Left lung (tissue), 4 donors: ENCODE measurements at regions not wholly inside any gene's neighbourhood (a gene's known extent, or its start where the extent isn't known, plus 50 kb on each side); places are given as distances from the start of the nearest gene placed in this dataset.
A peak's percentile ranks its signal among the peaks of the same experiment; 100 is the strongest.

Source experiments
- ATAC-seq: fragments of 200-7000 bp; cut with Tn5 transposase; one replicate; pipeline ENCODE4 v1.9.1; 2020; ENCODE audit warnings: moderate library complexity
- DNase-seq, 4 donors: peaks; one replicate each; pipeline ENCODE4 v3.0.0-alpha.2; 2013 to 2020
- H3K27ac ChIP-seq, 2 donors: fragments of 200-600 bp; sonication (generic) in 1 of 2; one replicate each; pipeline versions ENCODE4 v1.5.0 to v1.8.0; 2020 to 2021
- H3K27me3 ChIP-seq, 2 donors: fragments of 200-600 bp; sonication (generic) in 1 of 2; one replicate each; pipeline versions ENCODE4 v1.5.0 to v1.8.0; 2020 to 2021
- H3K36me3 ChIP-seq, 2 donors: fragments of 200-600 bp; sonication (generic) in 1 of 2; one replicate each; pipeline versions ENCODE4 v1.5.0 to v1.8.0; 2020 to 2021
- H3K4me1 ChIP-seq, 2 donors: fragments of 200-600 bp; one replicate each; pipeline ENCODE4 v1.8.0; 2021
- H3K4me3 ChIP-seq, 2 donors: fragments of 200-600 bp; sonication (generic) in 1 of 2; one replicate each; pipeline versions ENCODE4 v1.5.0 to v1.8.0; 2020 to 2021; ENCODE audit warnings: mild to moderate bottlenecking in 1 of 2
- H3K9me3 ChIP-seq, 2 donors: fragments of 200-600 bp; sonication (generic) in 1 of 2; one replicate each; pipeline versions ENCODE4 v1.5.0 to v1.8.0; 2020 to 2021
- intact Hi-C, 2 donors: fragments of 100-400 bp; cut with DNase I; formaldehyde crosslinking; loops; one replicate each; pipeline versions ENCODE4 v1.11.2 to v1.14.2; 2022
- TF ChIP-seq, protein P1 (sequence below), 2 donors: fragments of 200-600 bp; sonication (generic) in 1 of 2; IDR thresholded peaks; one replicate each; pipeline versions ENCODE4 v1.5.0 to v1.8.0; 2021; ENCODE audit warnings: antibody characterized with exemption in 2 of 2
- donor health status: DM: no; HTN: yes; CAD: no.
- donor health status: DM: no; HTN: no; CAD: no.

DNA sequence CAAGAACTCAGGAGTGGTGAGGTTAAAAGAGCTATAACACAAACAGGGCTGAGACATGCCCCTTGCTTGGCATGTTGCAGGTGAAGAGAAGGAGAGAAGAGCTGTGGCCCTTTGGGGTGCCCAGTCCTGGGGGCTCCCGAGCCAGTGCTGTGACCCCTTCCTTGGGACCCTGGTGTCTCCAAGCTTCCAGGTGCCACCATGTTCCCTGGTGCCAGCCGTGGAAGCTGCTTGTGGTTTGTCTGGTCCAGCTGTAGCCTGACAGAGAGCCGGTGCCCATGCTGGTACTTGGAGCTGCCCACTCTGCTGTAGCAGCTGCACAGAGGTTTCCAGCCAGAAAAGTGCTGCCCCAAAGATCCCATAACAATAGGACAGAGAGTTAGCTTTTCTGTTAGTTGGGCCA lies 159.2 kb upstream of the SLC38A2 start:
- DNase-seq (peak in 1 of 4 donors; percentile 37), ATAC-seq (no peak)
- Histone ChIP-seq H3K9me3 (peaks cover 0 to 17% of the 10 kb centered on the region in 2 donors), H3K4me1 (no peaks in the 10 kb centered on the region), H3K27me3 (no peaks in the 10 kb centered on the region), H3K4me3 (no peak overlapping the region), H3K36me3 (no peaks in the 10 kb centered on the region), H3K27ac (no peak overlapping the region)
- intact Hi-C loops: no loop called here
- TF ChIP-seq, protein P1, sequence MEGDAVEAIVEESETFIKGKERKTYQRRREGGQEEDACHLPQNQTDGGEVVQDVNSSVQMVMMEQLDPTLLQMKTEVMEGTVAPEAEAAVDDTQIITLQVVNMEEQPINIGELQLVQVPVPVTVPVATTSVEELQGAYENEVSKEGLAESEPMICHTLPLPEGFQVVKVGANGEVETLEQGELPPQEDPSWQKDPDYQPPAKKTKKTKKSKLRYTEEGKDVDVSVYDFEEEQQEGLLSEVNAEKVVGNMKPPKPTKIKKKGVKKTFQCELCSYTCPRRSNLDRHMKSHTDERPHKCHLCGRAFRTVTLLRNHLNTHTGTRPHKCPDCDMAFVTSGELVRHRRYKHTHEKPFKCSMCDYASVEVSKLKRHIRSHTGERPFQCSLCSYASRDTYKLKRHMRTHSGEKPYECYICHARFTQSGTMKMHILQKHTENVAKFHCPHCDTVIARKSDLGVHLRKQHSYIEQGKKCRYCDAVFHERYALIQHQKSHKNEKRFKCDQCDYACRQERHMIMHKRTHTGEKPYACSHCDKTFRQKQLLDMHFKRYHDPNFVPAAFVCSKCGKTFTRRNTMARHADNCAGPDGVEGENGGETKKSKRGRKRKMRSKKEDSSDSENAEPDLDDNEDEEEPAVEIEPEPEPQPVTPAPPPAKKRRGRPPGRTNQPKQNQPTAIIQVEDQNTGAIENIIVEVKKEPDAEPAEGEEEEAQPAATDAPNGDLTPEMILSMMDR (IDR thresholded peaks at IDR 0.05): no peak

GRCh38 chr12:46531059-46531785 lies 158.6 kb upstream of the SLC38A2 start:
- no peak overlapping the region for H3K27ac ChIP-seq
- H3K4me1 ChIP-seq: no peaks in the 10 kb centered on the region
- DNase-seq (peak in 1 of 4 donors; percentile 30), ATAC-seq (no peak)
- no peaks in the 10 kb centered on the region for H3K27me3 ChIP-seq
- H3K9me3 ChIP-seq: peaks cover 0 to 17% of the 10 kb centered on the region in 2 donors
- intact Hi-C loops: no loop called here
- H3K4me3 ChIP-seq: no peak overlapping the region
- TF ChIP-seq, protein P1 (IDR thresholded peaks at IDR 0.05): no peak
- no peaks in the 10 kb centered on the region for H3K36me3 ChIP-seq

DNA sequence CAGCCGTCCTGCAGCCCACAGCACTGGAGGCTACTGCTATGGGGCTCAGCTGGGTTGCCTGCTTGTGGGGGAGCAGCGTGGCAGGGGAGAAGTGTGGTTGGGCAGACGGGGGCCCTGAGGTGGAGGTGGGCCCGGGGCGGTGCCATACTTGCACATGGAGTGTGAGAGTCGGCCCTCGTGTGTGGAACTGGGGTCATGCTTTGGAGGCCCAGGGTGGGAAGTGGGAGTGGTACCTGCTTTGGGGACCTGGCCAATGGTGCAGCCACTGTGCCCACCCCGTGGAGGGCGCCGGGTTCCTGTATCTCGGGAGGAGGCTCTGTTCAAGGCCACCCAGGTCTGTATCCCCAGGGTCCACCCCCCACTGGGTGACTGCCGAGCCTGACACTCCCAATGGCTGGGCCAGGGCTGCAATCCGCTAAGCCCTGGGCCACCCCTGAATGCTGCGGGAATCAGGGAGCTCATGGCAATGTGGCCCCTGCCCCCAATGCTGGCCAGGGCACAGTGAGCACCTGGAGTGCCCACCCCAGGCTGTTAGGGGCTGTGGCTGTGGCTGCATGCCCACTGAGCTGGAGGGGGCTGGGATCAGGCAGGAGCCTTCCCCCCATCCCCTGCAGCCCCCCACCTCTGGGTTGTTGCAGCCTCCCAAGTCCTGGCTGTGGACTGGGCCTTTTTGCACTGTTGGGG lies 157.9 kb upstream of the SLC38A2 start:
- peak in 1 of 4 donors; percentile 65 for DNase-seq
- ATAC-seq: no peak
- H3K27ac ChIP-seq: no peak overlapping the region
- no peaks in the 10 kb centered on the region for H3K27me3 ChIP-seq
- intact Hi-C loops: no loop called here
- H3K4me1 ChIP-seq: no peaks in the 10 kb centered on the region
- TF ChIP-seq, protein P1 (IDR thresholded peaks at IDR 0.05): no peak
- no peak overlapping the region for H3K4me3 ChIP-seq
- H3K9me3 ChIP-seq: peaks cover 0 to 17% of the 10 kb centered on the region in 2 donors
- H3K36me3 ChIP-seq: no peaks in the 10 kb centered on the region

DNA sequence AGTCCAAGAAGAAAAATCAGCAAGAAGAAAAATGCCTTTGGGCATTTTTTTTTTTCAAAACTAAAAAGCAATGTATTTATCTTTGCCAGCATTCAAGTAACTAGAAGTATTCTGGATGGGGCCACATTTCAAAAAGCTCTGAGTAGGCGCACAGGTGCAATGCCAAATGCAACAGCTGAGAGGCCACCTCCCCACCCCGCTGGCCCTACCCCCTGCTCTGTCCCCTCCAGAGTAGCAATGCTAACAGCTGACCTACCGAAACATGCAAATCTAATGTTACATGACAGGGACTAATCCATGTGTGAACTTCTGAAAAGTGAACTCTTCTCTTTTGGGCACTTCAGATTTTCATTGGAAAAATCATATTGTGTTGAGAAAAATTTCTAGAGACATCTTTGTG lies 153.7 kb upstream of the SLC38A2 start:
- peaks cover 3 to 18% of the 10 kb centered on the region in 2 donors for H3K4me1 ChIP-seq
- intact Hi-C loops: no loop called here
- DNase-seq (no peak), ATAC-seq (no peak)
- H3K27me3 ChIP-seq: no peaks in the 10 kb centered on the region
- peaks cover 0 to 12% of the 10 kb centered on the region in 2 donors for H3K9me3 ChIP-seq
- no peak overlapping the region for H3K27ac ChIP-seq
- TF ChIP-seq, protein P1 (IDR thresholded peaks at IDR 0.05): no peak
- H3K36me3 ChIP-seq: no peaks in the 10 kb centered on the region
- H3K4me3 ChIP-seq: no peak overlapping the region

GRCh38 chr12:46524778-46525177 lies 152.2 kb upstream of the SLC38A2 start:
- peak overlapping the region in 1 of 2 donors; percentile 28 for H3K27ac ChIP-seq

More at GRCh38 chr12:46524778-46525177, 152.2 kb upstream of the SLC38A2 start:
- Histone ChIP-seq H3K36me3 (no peaks in the 10 kb centered on the region), H3K9me3 (peaks cover 0 to 5% of the 10 kb centered on the region in 2 donors), H3K4me1 (peaks cover 3 to 18% of the 10 kb centered on the region in 2 donors), H3K4me3 (no peak overlapping the region), H3K27me3 (no peaks in the 10 kb centered on the region)
- TF ChIP-seq, protein P1 (IDR thresholded peaks at IDR 0.05): no peak
- DNase-seq (peak in 3 of 4 donors; percentile 65 to 82 (median 76)), ATAC-seq (peak; percentile 46)
- intact Hi-C loops: no loop called here
